Mesodermal cell (in vitro differentiated cells): ENCODE measurements at regions not wholly inside any gene's neighbourhood (a gene's known extent, or its start where the extent isn't known, plus 50 kb on each side); places are given as distances from the start of the nearest gene placed in this dataset.

Experiments
- H3K27ac ChIP-seq: 2 replicates; pipeline ENCODE4 v1.7.0; 2013; ENCODE audit warnings: mild to moderate bottlenecking, low read depth, low read length, moderate library complexity; ENCODE audit not compliant: severe bottlenecking
- H3K36me3 ChIP-seq: 2 replicates; pipeline ENCODE4 v1.7.1; 2013; ENCODE audit warnings: mild to moderate bottlenecking, low read length, moderate library complexity; ENCODE audit not compliant: control insufficient read depth, insufficient read depth
- H3K4me1 ChIP-seq: one replicate; pipeline ENCODE4 v1.7.1; 2013; ENCODE audit warnings: mild to moderate bottlenecking, low read length; ENCODE audit not compliant: insufficient read depth, control insufficient read depth, poor library complexity, severe bottlenecking
- H3K4me3 ChIP-seq: 2 replicates; pipeline ENCODE4 v1.7.0; 2013; ENCODE audit warnings: low read length, control low read depth, mild to moderate bottlenecking; ENCODE audit not compliant: insufficient read depth, poor library complexity, severe bottlenecking; ENCODE audit errors: extremely low read depth
- H3K9me3 ChIP-seq: 2 replicates; pipeline ENCODE4 v1.7.1; 2013; ENCODE audit warnings: mild to moderate bottlenecking, low read length, moderate library complexity; ENCODE audit not compliant: control insufficient read depth
- WGBS, 2 experiments: methylation state at CpG; one replicate each; pipeline ENCODE4 v1.1.5; 2013; ENCODE audit warnings: missing lambda C conversion rate in 2 of 2; ENCODE audit not compliant: insufficient coverage in 2 of 2; 5-methylcytosine and 5-hydroxymethylcytosine counted together

DNA sequence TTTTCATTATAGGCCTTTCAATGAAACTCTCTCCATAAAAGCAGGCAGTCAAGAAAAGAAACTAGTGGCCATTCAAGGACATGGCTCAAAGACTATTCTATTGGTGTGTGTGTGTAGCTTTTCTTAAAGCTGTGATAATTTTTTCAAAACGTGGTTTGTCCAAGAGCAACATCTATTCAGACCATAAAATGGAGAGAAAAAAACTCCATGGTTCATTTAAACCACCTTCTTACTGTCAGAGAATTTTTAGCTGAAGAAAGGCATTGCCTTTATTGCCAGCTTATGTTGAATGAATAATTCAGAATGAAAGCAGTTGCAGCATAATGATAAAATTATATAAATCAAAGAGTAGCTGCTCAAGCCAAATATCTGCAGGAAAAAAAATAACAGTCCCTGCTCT is 325.5 kb downstream of the PCDH18 start:
- no peaks in the 10 kb centered on the region for H3K4me1 ChIP-seq
- no CpG with 5 or more reads among the region's 1 CpG for WGBS, 2 experiments
- H3K27ac ChIP-seq, result no peak overlapping the region
- H3K4me3 ChIP-seq, result no peak overlapping the region
- H3K36me3 ChIP-seq, result no peaks in the 10 kb centered on the region
- H3K9me3 ChIP-seq, result no peaks in the 10 kb centered on the region

DNA sequence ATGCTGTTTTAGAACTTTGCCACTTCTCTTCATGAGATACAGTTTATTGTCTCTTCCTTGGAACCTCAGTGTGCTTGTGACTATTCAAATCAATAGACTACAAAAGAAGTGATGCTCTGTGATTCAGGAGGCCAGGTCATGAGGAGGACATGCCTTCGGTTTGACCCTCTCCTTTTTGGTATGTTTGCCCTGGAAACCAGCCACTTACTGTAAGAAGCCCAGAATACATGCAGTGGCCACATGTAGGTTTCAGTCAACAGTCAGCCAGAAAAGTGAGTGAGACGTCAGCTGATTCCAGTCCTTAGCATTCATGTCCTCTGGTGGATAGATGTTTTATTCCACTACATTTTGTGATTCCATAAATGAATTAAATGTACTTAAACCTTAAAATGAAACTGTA is 328.7 kb downstream of the PCDH18 start:
- Histone ChIP-seq H3K4me1 (no peaks in the 10 kb centered on the region), H3K27ac (no peak overlapping the region), H3K9me3 (no peaks in the 10 kb centered on the region), H3K36me3 (no peaks in the 10 kb centered on the region), H3K4me3 (no peak overlapping the region)
- no CpG with 5 or more reads among the region's 2 CpGs for WGBS, 2 experiments

DNA sequence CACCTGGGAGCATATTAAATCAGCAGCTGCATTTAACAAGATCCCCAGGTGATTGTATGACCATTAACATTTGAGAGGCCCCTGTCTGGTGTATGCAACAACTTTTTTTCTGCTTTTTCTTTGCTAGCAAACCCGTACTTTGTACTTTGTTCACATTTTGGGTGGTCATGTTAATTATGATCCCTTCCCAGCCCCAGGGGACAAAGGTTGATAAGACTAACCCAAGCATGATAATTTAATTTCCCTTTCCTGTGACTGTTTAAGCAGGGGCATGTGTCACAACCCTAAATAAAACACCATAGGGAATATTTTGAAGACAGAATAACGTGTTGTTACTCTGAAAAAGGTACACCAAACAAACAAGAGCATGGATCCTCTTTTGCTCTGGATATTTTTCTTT is 332.0 kb downstream of the PCDH18 start:
- H3K9me3 ChIP-seq, result no peaks in the 10 kb centered on the region
- H3K27ac ChIP-seq, result no peak overlapping the region
- WGBS, 2 experiments, result no CpG with 5 or more reads among the region's 2 CpGs
- no peaks in the 10 kb centered on the region for H3K4me1 ChIP-seq
- no peaks in the 10 kb centered on the region for H3K36me3 ChIP-seq
- H3K4me3 ChIP-seq, result no peak overlapping the region

DNA sequence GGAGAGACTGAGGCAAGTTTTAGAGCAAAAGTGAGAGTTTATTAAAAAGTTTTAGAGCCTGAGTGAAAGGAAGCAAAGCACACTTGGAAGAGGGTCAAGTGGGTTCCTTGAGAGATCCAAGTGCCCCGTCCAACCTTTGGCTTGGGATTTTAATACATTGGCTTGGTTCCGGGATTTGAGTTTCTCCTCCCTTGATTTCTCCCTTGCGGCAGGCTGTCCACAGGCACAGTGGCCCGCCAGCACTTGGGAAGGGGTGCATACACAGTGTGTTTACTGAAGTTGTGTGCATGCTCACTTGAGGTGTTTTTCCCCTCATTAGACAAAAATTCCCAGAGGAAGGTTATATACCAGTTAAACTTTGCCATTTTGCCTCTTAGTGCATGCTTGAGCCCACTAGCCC is 333.5 kb downstream of the PCDH18 start:
- 90 to 100% methylated on average over 1 to 2 of the region's 4 CpGs for WGBS, 2 experiments

DNA sequence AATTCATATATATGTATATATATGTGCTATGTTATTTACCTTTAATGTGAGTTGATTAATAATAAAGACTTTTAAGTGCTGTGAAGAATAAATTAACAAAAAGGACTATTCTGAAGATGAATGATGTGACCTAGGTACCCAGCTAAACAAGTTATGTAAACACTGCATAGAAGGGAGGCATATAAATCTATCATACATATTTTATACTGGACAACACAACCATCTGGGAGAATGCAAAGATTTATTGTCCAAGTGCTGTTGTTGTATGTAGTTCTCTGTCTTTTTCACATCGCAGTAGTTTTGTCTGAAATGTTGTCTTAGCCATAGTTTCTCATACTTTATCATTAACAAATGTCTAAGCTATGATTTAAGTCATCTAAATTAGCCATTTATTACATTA is 337.6 kb downstream of the PCDH18 start:
- WGBS, 2 experiments, result no CpG with 5 or more reads among the region's 1 CpG
- H3K36me3 ChIP-seq, result no peaks in the 10 kb centered on the region
- H3K9me3 ChIP-seq, result no peaks in the 10 kb centered on the region
- no peak overlapping the region for H3K27ac ChIP-seq
- H3K4me1 ChIP-seq, result no peaks in the 10 kb centered on the region
- no peak overlapping the region for H3K4me3 ChIP-seq

More for the DNA sequence above, 333.5 kb downstream of the PCDH18 start:
- Histone ChIP-seq H3K4me1 (no peaks in the 10 kb centered on the region), H3K9me3 (no peaks in the 10 kb centered on the region), H3K36me3 (no peaks in the 10 kb centered on the region), H3K4me3 (no peak overlapping the region), H3K27ac (no peak overlapping the region)

DNA sequence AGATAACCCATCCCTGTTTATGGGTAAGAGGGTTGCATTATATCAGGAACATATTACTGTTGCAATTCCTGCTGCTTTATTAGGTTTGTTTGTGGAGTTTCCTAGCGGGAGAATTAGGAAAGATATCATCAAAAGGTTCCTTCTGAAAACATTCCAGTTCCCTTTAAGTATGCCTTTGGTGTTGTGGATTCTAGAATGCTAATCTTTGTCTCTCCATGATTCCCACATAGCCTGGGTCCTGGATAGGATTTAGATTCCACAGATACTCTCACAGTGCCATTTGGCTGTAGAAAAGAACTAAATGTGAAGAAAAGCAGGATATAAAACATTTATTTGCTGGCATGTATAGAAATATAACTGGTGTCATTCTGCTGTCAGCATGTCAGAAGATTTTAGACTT is 338.7 kb downstream of the PCDH18 start:
- no peaks in the 10 kb centered on the region for H3K9me3 ChIP-seq
- WGBS, 2 experiments, result no CpG with 5 or more reads among the region's 1 CpG
- H3K36me3 ChIP-seq, result no peaks in the 10 kb centered on the region
- no peak overlapping the region for H3K4me3 ChIP-seq
- H3K27ac ChIP-seq, result no peak overlapping the region
- no peaks in the 10 kb centered on the region for H3K4me1 ChIP-seq

DNA sequence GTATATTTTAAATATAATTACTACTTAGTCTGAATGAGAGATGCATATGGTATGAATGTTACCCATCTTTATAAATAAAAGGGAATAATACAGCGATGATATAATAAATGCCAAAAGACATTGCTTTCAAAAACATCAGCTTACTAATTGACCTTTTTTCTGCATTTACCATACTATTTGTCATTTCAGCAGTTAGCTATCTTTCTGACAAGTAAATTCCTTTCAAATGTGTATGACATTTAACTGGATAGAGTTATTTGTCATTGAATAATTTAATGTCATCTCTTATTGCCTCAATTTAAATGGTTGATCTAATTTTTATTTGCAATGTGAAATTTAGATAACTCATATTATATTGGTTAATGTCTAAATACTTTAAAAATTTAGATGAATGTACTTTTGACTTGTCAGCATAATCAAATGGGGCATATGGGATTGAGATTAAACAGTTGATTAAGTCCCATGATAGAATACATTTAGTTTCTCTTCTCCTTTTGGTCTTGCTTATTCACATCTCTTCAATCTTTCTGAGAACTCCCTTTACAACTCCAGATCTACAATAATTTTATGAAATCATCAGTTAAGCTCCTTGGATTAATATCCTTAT is 350.9 kb downstream of the PCDH18 start:
- Histone ChIP-seq H3K4me3 (no peak overlapping the region), H3K27ac (no peak overlapping the region), H3K9me3 (no peaks in the 10 kb centered on the region), H3K4me1 (no peaks in the 10 kb centered on the region), H3K36me3 (no peaks in the 10 kb centered on the region)
- no CpG with 5 or more reads among the region's 1 CpG for WGBS, 2 experiments

DNA sequence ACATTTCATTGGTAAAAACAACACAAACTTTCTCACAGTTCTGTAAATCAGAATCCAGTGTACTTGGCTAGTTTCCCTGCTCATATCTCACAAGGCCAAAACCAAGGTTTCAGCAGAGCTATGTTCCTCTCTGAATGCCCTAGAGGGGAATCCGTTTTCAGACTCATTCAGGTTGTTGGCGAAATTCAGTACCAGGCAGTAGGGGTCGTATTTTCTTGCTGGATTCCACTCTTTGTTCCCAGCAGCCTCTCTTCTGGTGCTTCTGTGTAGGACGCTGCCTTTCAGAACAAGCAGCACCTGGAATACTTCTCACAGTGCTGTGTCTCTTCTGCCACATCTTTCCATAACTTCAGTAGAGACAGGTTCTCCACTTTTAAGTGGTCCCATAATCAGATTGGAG is 351.9 kb downstream of the PCDH18 start:
- Histone ChIP-seq H3K27ac (no peak overlapping the region), H3K36me3 (no peaks in the 10 kb centered on the region), H3K4me3 (no peak overlapping the region), H3K9me3 (no peaks in the 10 kb centered on the region), H3K4me1 (no peaks in the 10 kb centered on the region)
- 37 to 38% methylated on average over 4 of the region's 4 CpGs for WGBS, 2 experiments

DNA sequence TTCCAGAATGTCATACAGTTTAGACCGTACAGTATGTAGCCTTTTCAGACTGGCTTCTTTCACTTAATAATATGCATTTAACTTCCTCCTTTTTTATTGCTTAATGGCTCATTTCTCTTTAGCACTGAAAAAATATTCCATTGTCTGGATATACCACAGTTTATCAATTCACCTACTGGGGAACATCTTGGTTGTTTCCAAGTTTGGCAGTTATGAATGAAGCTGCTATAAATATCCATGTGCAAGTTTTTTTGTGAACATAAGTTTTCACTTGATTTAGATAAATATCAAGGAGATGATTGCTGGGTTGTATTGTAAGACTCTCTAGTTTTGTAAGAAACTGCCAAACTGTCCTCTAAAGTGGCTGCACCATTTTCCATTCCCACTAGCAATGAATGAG is 375.5 kb downstream of the PCDH18 start:
- Histone ChIP-seq H3K36me3 (no peaks in the 10 kb centered on the region), H3K4me3 (no peak overlapping the region), H3K27ac (no peak overlapping the region), H3K9me3 (no peaks in the 10 kb centered on the region), H3K4me1 (no peaks in the 10 kb centered on the region)
- WGBS, 2 experiments, result 67 to 86% methylated on average over 1 of the region's 1 CpG

DNA sequence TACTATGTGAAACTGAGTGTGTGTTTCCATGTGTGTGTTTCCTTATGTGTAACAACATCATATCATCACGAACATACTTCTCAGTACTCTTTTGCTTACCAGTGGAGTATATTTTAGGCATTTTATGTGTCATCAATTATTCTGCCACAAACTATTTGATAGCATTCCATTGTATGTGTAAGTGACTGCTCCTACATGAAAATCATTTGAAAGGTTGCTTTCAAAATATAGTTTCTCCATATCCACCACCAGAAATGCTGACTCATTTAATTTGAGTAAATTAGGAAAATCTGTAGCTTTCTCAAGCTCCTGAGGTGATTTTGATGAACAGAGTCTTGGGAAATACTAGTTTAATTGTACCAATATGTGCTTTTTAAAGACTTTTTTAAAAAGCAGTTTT is 376.2 kb downstream of the PCDH18 start:
- Histone ChIP-seq H3K9me3 (no peaks in the 10 kb centered on the region), H3K4me1 (no peaks in the 10 kb centered on the region), H3K4me3 (no peak overlapping the region), H3K36me3 (no peaks in the 10 kb centered on the region), H3K27ac (no peak overlapping the region)
- no CpG with 5 or more reads among the region's 1 CpG for WGBS, 2 experiments

DNA sequence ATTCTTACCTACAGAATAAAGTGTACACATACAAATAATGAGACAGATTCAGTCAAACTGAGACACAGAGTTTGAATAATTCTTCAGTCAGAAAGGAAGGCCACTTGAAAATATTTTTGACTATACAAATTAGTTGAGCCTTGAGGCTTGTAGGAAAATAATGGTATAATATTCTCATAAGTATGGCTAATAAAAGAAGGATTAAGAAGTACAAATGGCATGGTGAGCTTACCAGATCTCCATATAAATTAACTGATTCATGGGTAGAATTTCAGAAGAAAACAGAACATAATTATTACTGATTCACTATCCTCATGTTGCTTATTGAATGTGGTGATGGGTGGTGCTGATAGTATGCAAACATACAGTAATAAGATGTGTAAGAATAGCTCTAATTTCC is 401.1 kb downstream of the PCDH18 start:
- Histone ChIP-seq H3K27ac (no peak overlapping the region), H3K36me3 (no peaks in the 10 kb centered on the region), H3K4me1 (no peaks in the 10 kb centered on the region), H3K4me3 (no peak overlapping the region), H3K9me3 (no peaks in the 10 kb centered on the region)
